SK-N-SH treated with all-trans-retinoic acid at 6 μM for 48 hours (cell line): ENCODE measurements at regions not wholly inside any gene's neighbourhood (a gene's known extent, or its start where the extent isn't known, plus 50 kb on each side); places are given as distances from the start of the nearest gene placed in this dataset.

Source experiments
- CSDC2 ChIP-seq: fragments of 250-450 bp; sonication (Bioruptor Pico); IDR thresholded peaks from 2 replicates; pipeline ENCODE4 v1.5.0; 2020; ENCODE audit warnings: mild to moderate bottlenecking, moderate library complexity
- GLIS3 ChIP-seq: fragments of 250-450 bp; sonication (Bioruptor Pico); IDR thresholded peaks from 2 replicates; pipeline ENCODE4 v1.5.0; 2020; ENCODE audit warnings: mild to moderate bottlenecking, moderate library complexity
- PPARA ChIP-seq: fragments of 250-450 bp; sonication (Bioruptor Pico); IDR thresholded peaks from 2 replicates; pipeline ENCODE4 v1.5.0; 2020; ENCODE audit warnings: mild to moderate bottlenecking, borderline replicate concordance
- ZNF8 ChIP-seq: fragments of 450-650 bp; formaldehyde crosslinking; IDR thresholded peaks from 2 replicates; pipeline ENCODE4 v1.5.0; 2020; ENCODE audit warnings: mild to moderate bottlenecking, moderate library complexity

DNA sequence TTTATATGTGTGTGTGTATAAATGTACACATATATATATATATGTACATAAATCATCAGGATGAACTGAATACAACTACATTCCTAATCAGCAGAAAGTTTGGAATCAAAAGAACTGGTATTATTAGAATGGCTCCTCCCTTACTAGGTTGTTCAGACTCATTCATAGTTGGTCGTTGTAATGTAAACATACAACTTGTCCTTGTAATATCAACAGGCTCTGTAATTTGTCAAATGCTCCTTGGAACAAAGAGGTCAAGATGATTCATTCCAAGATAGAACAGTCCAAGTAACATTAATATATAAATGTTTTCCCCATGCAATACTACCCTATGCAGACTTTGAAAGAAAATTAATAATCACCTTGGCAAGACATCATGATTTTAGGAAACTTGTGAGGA lies 351.4 kb upstream of the SMIM31 start:
- TF ChIP-seq GLIS3 (no peak), CSDC2 (CRISPR knock-in tag) (no peak), ZNF8 (CRISPR knock-in tag) (no peak), PPARA (CRISPR knock-in tag) (no peak)
